Ectodermal cell (in vitro differentiated cells): ENCODE measurements at regions not wholly inside any gene's neighbourhood (a gene's known extent, or its start where the extent isn't known, plus 50 kb on each side); places are given as distances from the start of the nearest gene placed in this dataset.

ENCODE experiments used
- H3K27ac ChIP-seq: 2 replicates; pipeline ENCODE4 v1.7.0; 2013; ENCODE audit warnings: mild to moderate bottlenecking, low read depth, low read length; ENCODE audit not compliant: insufficient read depth, poor library complexity, severe bottlenecking
- H3K27me3 ChIP-seq: 2 replicates; pipeline ENCODE4 v1.7.0; 2013; ENCODE audit warnings: mild to moderate bottlenecking, low read length; ENCODE audit not compliant: insufficient read depth, control insufficient read depth, poor library complexity, severe bottlenecking
- H3K36me3 ChIP-seq: one replicate; pipeline ENCODE4 v1.7.0; 2013; ENCODE audit warnings: low read length; ENCODE audit not compliant: control insufficient read depth, insufficient read depth
- H3K4me1 ChIP-seq: one replicate; pipeline ENCODE4 v1.7.0; 2013; ENCODE audit warnings: low read length; ENCODE audit not compliant: control insufficient read depth, insufficient read depth
- H3K4me3 ChIP-seq: 2 replicates; pipeline ENCODE4 v1.7.0; 2013; ENCODE audit warnings: low read depth, low read length, control low read depth; ENCODE audit not compliant: insufficient read depth
- H3K9me3 ChIP-seq: 2 replicates; pipeline ENCODE4 v1.7.0; 2013; ENCODE audit warnings: mild to moderate bottlenecking, low read length, moderate library complexity; ENCODE audit not compliant: control insufficient read depth
- WGBS, 2 experiments: methylation state at CpG; one replicate each; pipeline ENCODE4 v1.1.7; 2013; ENCODE audit warnings: missing lambda C conversion rate in 2 of 2; 5-methylcytosine and 5-hydroxymethylcytosine counted together

DNA sequence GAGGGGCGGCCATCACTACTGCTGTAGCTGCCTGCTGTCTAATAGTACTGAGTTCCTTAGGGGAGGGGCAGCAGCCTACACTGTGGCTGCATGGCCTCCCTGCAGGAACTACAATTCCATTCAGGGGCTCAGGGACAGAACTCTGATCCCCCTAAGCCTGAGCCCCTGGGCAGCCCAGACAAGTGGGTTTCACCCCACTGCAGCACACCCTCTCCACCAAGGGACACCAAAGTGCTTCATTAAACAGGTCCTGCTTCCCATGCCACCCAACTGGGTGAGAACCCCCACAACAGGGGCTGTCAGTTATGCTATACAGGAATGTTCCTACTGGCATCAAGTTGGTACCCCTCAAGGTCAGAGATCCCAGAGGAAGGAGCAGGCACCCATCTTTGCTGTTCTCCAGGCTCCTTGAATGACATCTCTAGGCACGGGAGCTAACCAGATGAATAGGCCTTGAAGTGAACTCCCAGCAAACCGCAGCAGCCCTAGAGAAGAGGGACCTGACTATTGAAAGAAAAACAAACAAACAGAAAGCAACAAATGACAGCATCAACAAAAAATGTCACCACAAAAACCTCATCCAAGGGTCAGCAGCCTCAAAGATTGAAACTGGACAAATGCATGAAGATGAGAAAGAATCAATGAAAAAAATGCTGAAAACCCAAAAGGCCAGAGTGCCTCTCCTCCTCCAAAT is 437.4 kb downstream of the NUF2 start:
- H3K9me3 ChIP-seq, result peaks cover 2% of the 10 kb centered on the region
- no peaks in the 10 kb centered on the region for H3K36me3 ChIP-seq
- H3K4me3 ChIP-seq, result no peak overlapping the region
- H3K27ac ChIP-seq, result no peak overlapping the region
- WGBS, 2 experiments, result 93 to 94% methylated on average over 3 of the region's 3 CpGs
- H3K27me3 ChIP-seq, result no peaks in the 10 kb centered on the region
- no peaks in the 10 kb centered on the region for H3K4me1 ChIP-seq

DNA sequence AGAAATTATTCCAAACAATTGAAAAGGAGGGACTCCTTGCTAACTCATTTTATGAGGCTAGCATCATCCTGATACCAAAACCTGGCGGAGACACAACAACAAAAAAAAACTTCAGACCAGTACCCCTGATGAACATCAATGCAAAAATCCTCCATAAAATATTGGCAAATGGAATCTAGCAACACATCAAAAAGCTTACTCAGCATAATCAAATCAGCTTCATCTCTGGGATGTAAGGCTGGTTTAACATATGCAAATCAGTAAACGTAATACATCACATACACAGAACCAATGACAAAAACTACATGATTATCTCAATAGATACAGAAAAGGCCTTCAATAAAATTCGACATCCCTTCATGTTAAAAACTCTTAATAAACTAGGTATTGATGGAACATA is 440.1 kb downstream of the NUF2 start:
- H3K9me3 ChIP-seq, result no peaks in the 10 kb centered on the region
- no peaks in the 10 kb centered on the region for H3K4me1 ChIP-seq
- 60 to 67% methylated on average over 2 to 3 of the region's 3 CpGs for whole genome bisulfite sequencing, 2 experiments
- no peak overlapping the region for H3K4me3 ChIP-seq
- H3K27me3 ChIP-seq, result no peaks in the 10 kb centered on the region
- H3K27ac ChIP-seq, result no peak overlapping the region
- H3K36me3 ChIP-seq, result no peaks in the 10 kb centered on the region

- Histone ChIP-seq H3K4me1 (no peaks in the 10 kb centered on the region), H3K36me3 (no peaks in the 10 kb centered on the region), H3K27me3 (no peaks in the 10 kb centered on the region), H3K9me3 (no peaks in the 10 kb centered on the region), H3K4me3 (no peak overlapping the region), H3K27ac (no peak overlapping the region)
- 92 to 93% methylated on average over 7 of the region's 7 CpGs for WGBS, 2 experiments
Observed at GRCh38 chr1:163766257-163766918, 444.6 kb downstream of the NUF2 start.

- 93 to 97% methylated on average over 4 to 5 of the region's 5 CpGs for WGBS, 2 experiments
- Histone ChIP-seq H3K36me3 (no peaks in the 10 kb centered on the region), H3K27ac (no peak overlapping the region), H3K27me3 (no peaks in the 10 kb centered on the region), H3K4me1 (no peaks in the 10 kb centered on the region), H3K4me3 (no peak overlapping the region), H3K9me3 (no peaks in the 10 kb centered on the region)
Observed at GRCh38 chr1:163768576-163768975, 446.8 kb downstream of the NUF2 start.

GRCh38 chr1:163770265-163770664 is 448.5 kb downstream of the NUF2 start:
- WGBS, 2 experiments, result 95% methylated on average over 4 of the region's 4 CpGs
- no peak overlapping the region for H3K4me3 ChIP-seq
- no peak overlapping the region for H3K27ac ChIP-seq
- no peaks in the 10 kb centered on the region for H3K27me3 ChIP-seq
- no peaks in the 10 kb centered on the region for H3K9me3 ChIP-seq
- no peaks in the 10 kb centered on the region for H3K4me1 ChIP-seq
- H3K36me3 ChIP-seq, result no peaks in the 10 kb centered on the region

DNA sequence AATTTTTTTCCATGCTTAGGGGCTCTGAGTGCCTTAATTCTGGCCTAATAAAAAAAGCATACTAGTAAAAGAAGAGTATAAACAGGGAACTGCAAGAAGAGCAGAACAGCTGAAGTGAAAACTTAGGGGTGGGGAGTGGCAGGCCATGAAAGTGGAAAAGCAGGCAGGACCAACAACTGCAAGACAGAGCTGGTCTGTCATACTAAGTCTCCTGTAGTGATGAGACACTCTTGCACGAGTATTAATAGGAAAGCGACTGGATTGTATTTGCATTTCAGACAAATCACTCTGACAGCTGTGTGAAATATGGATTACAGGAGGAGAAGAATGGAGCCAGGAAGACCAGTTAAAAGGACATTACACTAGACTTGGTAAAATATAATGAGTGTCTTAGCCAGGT is 449.9 kb downstream of the NUF2 start:
- H3K4me3 ChIP-seq, result no peak overlapping the region
- 95% methylated on average over 2 of the region's 2 CpGs for WGBS, 2 experiments
- H3K27me3 ChIP-seq, result no peaks in the 10 kb centered on the region
- no peaks in the 10 kb centered on the region for H3K9me3 ChIP-seq
- no peaks in the 10 kb centered on the region for H3K36me3 ChIP-seq
- no peak overlapping the region for H3K27ac ChIP-seq
- H3K4me1 ChIP-seq, result no peaks in the 10 kb centered on the region

DNA sequence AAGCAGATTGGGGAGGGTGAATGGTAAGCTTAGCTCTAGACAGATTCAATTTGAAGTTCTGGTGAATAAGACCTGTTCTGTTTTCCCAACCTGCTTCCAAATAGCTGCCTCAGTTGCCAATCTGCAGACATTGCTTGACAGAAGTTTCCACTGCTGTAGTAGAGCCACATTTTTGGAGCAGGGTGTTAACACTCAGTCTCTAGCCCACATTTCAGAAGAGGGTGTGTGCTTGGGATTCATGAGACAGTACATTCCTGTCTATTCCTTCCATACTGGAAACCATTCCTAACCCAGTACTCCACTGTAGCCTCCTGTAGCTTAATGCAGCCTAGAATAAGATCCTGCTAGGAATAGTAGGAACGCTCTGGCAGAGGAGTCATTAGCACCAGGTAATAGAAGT is 450.5 kb downstream of the NUF2 start:
- Histone ChIP-seq H3K27ac (no peak overlapping the region), H3K27me3 (no peaks in the 10 kb centered on the region), H3K4me3 (no peak overlapping the region), H3K36me3 (no peaks in the 10 kb centered on the region), H3K9me3 (no peaks in the 10 kb centered on the region), H3K4me1 (no peaks in the 10 kb centered on the region)
- WGBS, 2 experiments, result 100% methylated on average over 1 of the region's 1 CpG

- Histone ChIP-seq H3K4me3 (no peak overlapping the region), H3K9me3 (no peaks in the 10 kb centered on the region), H3K27ac (no peak overlapping the region), H3K27me3 (no peaks in the 10 kb centered on the region), H3K4me1 (no peaks in the 10 kb centered on the region), H3K36me3 (no peaks in the 10 kb centered on the region)
- WGBS, 2 experiments, result 96 to 100% methylated on average over 1 to 2 of the region's 2 CpGs
Observed at GRCh38 chr1:163773396-163773795, 451.6 kb downstream of the NUF2 start.

- 89 to 91% methylated on average over 6 to 9 of the region's 9 CpGs for WGBS, 2 experiments
Observed at GRCh38 chr1:163774401-163774945, 452.7 kb downstream of the NUF2 start.

GRCh38 chr1:163774978-163775620 is 453.3 kb downstream of the NUF2 start:
- Histone ChIP-seq H3K36me3 (no peaks in the 10 kb centered on the region), H3K4me3 (no peak overlapping the region), H3K27me3 (no peaks in the 10 kb centered on the region), H3K9me3 (no peaks in the 10 kb centered on the region), H3K27ac (no peak overlapping the region), H3K4me1 (no peaks in the 10 kb centered on the region)
- 72 to 76% methylated on average over 7 of the region's 8 CpGs for WGBS, 2 experiments

More at GRCh38 chr1:163774401-163774945, 452.7 kb downstream of the NUF2 start:
- Histone ChIP-seq H3K4me3 (no peak overlapping the region), H3K27me3 (no peaks in the 10 kb centered on the region), H3K4me1 (no peaks in the 10 kb centered on the region), H3K27ac (no peak overlapping the region), H3K36me3 (no peaks in the 10 kb centered on the region), H3K9me3 (no peaks in the 10 kb centered on the region)
